GM23248 (cell line): ENCODE measurements at regions not wholly inside any gene's neighbourhood (a gene's known extent, or its start where the extent isn't known, plus 50 kb on each side); places are given as distances from the start of the nearest gene placed in this dataset.

Experiments
- DNase-seq: peaks from one replicate; pipeline ENCODE4 v3.0.0-alpha.2; 2015
- H2AFZ ChIP-seq: fragments of 200-600 bp; sonication (generic); 2 replicates; pipeline ENCODE4 v1.6.1; 2016; ENCODE audit warnings: antibody characterized with exemption
- H3F3A ChIP-seq: fragments of 200-600 bp; sonication (generic); 2 replicates; pipeline ENCODE4 v1.6.1; 2016; ENCODE audit warnings: mild to moderate bottlenecking, antibody characterized with exemption, mixed run types; ENCODE audit not compliant: insufficient read depth
- H3K27ac ChIP-seq: fragments of 200-600 bp; sonication (generic); 2 replicates; pipeline ENCODE4 v1.5.1; 2016; ENCODE audit warnings: mild to moderate bottlenecking
- H3K27me3 ChIP-seq: fragments of 200-600 bp; sonication (generic); replicated peaks from 2 replicates; pipeline ENCODE4 v1.6.1; 2016; ENCODE audit warnings: mild to moderate bottlenecking; ENCODE audit not compliant: insufficient read depth
- H3K36me3 ChIP-seq: fragments of 200-600 bp; sonication (generic); 2 replicates; pipeline ENCODE4 v1.6.1; 2016; ENCODE audit warnings: low read depth, mild to moderate bottlenecking
- H3K4me1 ChIP-seq: fragments of 200-600 bp; sonication (generic); 2 replicates; pipeline ENCODE4 v1.6.1; 2016; ENCODE audit warnings: mild to moderate bottlenecking; ENCODE audit not compliant: insufficient read depth
- H3K4me2 ChIP-seq: fragments of 200-600 bp; sonication (generic); one replicate; pipeline ENCODE4 v1.6.1; 2016; ENCODE audit warnings: mild to moderate bottlenecking; ENCODE audit not compliant: unreplicated experiment
- H3K4me3 ChIP-seq: fragments of 200-600 bp; sonication (generic); 2 replicates; pipeline ENCODE4 v1.5.1; 2016; ENCODE audit warnings: mild to moderate bottlenecking
- H3K79me2 ChIP-seq: fragments of 200-600 bp; sonication (generic); 2 replicates; pipeline ENCODE4 v1.6.1; 2016; ENCODE audit warnings: mild to moderate bottlenecking; ENCODE audit not compliant: insufficient read depth
- H3K9ac ChIP-seq: fragments of 200-600 bp; sonication (generic); 2 replicates; pipeline ENCODE4 v1.6.1; 2016; ENCODE audit warnings: mild to moderate bottlenecking
- H3K9me2 ChIP-seq: fragments of 200-600 bp; sonication (generic); 2 replicates; pipeline ENCODE4 v1.6.1; 2016; ENCODE audit warnings: mixed run types, mild to moderate bottlenecking, moderate library complexity; ENCODE audit not compliant: insufficient read depth
- H3K9me3 ChIP-seq: fragments of 200-600 bp; sonication (generic); one replicate; pipeline ENCODE4 v1.6.1; 2017; ENCODE audit warnings: low read depth
- H4K20me1 ChIP-seq: fragments of 200-600 bp; sonication (generic); 2 replicates; pipeline ENCODE4 v1.6.0; 2016; ENCODE audit not compliant: insufficient read depth
- EZH2 ChIP-seq: fragments of 200-600 bp; sonication (generic); IDR thresholded peaks from 2 replicates; pipeline ENCODE4 v1.6.1; 2018; ENCODE audit warnings: antibody characterized with exemption, mild to moderate bottlenecking; ENCODE audit not compliant: insufficient read depth, poor library complexity, severe bottlenecking
- EZH2phosphoT487 ChIP-seq: fragments of 200-600 bp; sonication (generic); IDR thresholded peaks from 2 replicates; pipeline ENCODE4 v1.6.1; 2018; ENCODE audit warnings: antibody characterized with exemption, moderate library complexity, mild to moderate bottlenecking, low read depth; ENCODE audit not compliant: insufficient read depth
- WGBS, 2 experiments: methylation state at CpG; one replicate each; pipeline ENCODE4 v1.1.6; 2015 to 2017; ENCODE audit warnings: low lambda C conversion rate in 2 of 2, low coverage in 1 of 2; ENCODE audit errors: missing lambda C conversion rate in 2 of 2; 5-methylcytosine and 5-hydroxymethylcytosine counted together
- in situ Hi-C: fragments of 300-500 bp; cut with MboI; formaldehyde crosslinking; loops from 2 replicates; pipeline ENCODE4 v1.15.0; 2020

DNA sequence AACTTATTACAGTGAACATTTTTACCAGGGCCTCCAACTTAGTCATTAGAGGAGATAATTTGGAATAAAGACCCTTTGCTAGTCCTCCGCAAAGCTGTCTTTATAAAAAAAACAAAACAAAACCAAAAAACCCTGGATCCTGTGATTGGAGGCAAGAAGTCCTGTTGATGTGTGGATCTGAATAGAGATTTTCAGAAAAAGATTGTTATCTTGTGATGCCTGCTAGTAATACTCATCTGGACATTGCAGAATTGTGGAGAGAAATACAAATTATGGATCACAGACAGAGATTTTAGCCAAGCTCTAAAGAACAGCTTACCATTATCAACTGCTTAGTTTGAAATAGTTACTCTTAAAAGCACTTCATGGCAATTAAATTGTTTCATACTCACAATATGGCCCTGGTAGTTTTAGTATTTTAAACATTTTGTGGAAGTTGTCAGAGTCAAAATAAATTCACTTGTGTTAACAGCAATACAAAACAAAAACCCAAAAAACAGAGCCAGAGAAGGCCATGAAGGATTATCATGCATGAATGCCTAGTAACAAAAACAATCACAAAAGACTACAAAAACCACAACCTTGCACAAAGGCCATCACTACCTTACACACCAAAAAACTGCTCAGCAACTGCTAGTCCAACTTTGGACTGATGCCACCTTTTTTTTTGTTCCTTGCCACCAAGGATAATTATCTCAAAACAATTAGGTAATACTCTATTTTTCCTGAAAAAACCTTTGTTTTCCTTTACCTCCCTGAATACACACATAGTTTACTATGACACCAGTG is 514.5 kb upstream of the SLIT2 start:
- no peak overlapping the region for H3K4me3 ChIP-seq
- H3F3A ChIP-seq: peaks cover 16% of the 10 kb centered on the region
- H3K27me3 ChIP-seq: no peaks in the 10 kb centered on the region
- no peaks in the 10 kb centered on the region for H3K36me3 ChIP-seq
- H3K4me1 ChIP-seq: peaks cover 10% of the 10 kb centered on the region
- TF ChIP-seq EZH2phosphoT487 (no peak), EZH2 (no peak)
- H3K79me2 ChIP-seq: no peaks in the 10 kb centered on the region
- no peak overlapping the region for H3K27ac ChIP-seq
- in situ Hi-C loops: no loop called here
- H3K4me2 ChIP-seq: no peak overlapping the region
- no peaks in the 10 kb centered on the region for H3K9me2 ChIP-seq
- no peaks in the 10 kb centered on the region for H3K9me3 ChIP-seq
- no peak for DNase-seq
- no peak overlapping the region for H3K9ac ChIP-seq
- H2AFZ ChIP-seq: no peak overlapping the region
- no peaks in the 10 kb centered on the region for H4K20me1 ChIP-seq
- 92 to 100% methylated on average over 1 of the region's 1 CpG for WGBS, 2 experiments

DNA sequence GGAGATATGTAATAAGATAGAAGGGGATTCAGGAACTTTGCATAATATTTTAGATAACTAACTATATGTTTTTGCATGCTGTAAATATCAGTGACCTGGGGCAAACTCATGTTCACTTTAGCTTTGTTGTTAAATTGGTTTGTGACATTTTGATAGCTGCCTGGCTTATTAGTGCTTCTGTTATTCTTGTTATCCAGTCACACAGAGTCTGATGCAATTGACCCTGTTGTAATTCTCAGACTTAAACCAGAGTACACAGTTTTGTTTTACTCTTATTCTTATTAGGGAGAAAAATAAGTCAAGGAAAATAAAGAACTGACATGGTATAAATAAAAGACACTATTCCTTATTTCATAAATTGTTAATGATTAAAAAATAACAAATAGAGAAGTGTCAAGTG is 516.7 kb upstream of the SLIT2 start:
- TF ChIP-seq EZH2 (no peak), EZH2phosphoT487 (no peak)
- Histone ChIP-seq H3K9ac (no peak overlapping the region), H3K4me3 (no peak overlapping the region), H3F3A (peaks cover 12% of the 10 kb centered on the region), H3K36me3 (no peaks in the 10 kb centered on the region), H3K27me3 (no peaks in the 10 kb centered on the region), H3K79me2 (no peaks in the 10 kb centered on the region), H3K4me1 (peaks cover 10% of the 10 kb centered on the region), H4K20me1 (no peaks in the 10 kb centered on the region), H3K27ac (no peak overlapping the region), H3K9me3 (no peaks in the 10 kb centered on the region), H2AFZ (peak overlapping the region; percentile 46; the same call in 1 of the 2 replicates), H3K9me2 (no peaks in the 10 kb centered on the region), H3K4me2 (no peak overlapping the region)
- peak; percentile 42 for DNase-seq
- in situ Hi-C loops: no loop called here

DNA sequence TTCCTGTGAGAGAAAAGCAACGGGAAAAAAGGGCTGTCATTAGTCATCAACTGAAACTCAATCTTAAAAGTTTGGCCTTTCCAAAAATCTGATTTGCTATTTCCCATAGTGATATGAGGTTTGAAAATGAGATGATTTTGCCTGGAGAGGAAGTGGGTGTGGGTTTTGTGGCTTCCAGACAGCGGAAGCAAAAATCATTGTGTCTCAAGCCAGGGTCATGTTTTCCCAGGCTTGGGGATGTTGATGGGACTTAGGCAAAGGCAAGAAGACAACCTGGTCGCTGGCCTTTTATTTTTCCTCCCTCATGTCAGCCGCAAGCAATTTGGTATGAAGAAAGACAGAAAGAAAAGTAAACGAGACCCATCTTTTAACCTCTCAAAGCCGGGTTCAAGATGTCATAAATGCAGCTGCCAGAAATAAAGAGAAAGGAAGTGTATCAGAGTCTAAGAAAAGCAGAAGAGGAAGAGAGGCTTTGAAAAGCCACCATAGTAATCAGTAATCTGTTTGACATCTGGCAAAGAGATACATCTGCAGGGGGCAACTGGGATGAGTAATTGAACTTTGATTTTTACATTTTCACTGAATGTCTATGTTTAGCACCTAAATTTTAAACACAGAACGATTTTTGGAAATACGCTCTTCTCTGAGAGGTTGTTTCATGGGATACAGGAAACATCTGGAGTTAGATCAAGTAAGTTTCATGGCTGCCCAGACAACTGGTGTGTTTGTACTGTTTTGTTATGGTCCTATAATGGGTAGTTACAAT is 521.6 kb upstream of the SLIT2 start:
- Histone ChIP-seq H2AFZ (peak overlapping the region; percentile 63), H3K9me3 (no peaks in the 10 kb centered on the region), H3K4me2 (no peak overlapping the region), H3K4me3 (no peak overlapping the region), H3K27ac (no peak overlapping the region), H3K36me3 (no peaks in the 10 kb centered on the region), H3K9me2 (no peaks in the 10 kb centered on the region), H3K4me1 (no peaks in the 10 kb centered on the region; the same call in 1 of the 2 replicates), H3K27me3 (no peaks in the 10 kb centered on the region), H3F3A (no peaks in the 10 kb centered on the region), H3K9ac (no peak overlapping the region), H3K79me2 (no peaks in the 10 kb centered on the region), H4K20me1 (no peaks in the 10 kb centered on the region)
- peak; percentile 12 for DNase-seq
- in situ Hi-C loops: no loop called here
- no peak for TF ChIP-seq EZH2
- TF ChIP-seq EZH2phosphoT487: no peak
- 20 to 25% methylated on average over 8 of the region's 8 CpGs for WGBS, 2 experiments

DNA sequence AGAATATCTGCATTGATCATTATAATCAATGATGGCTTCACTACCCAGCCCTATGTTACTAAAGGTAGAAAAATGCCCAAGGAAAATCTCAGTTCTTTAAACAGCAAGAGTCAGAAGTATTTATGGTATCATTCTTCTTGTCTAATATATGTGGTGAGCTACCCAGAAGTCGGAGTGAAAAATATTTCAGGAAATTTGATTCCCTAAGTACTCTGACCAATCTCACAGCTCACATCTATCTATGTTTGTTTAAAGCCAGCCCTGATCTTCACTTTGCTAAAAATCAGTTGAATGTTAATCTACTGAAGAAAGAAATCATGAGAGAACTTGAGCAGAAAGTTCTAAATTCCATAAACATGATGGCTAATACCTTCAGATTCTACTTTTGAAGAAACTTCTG is 522.9 kb upstream of the SLIT2 start:
- no peaks in the 10 kb centered on the region for H3K9me3 ChIP-seq
- no peaks in the 10 kb centered on the region for H3K36me3 ChIP-seq
- H4K20me1 ChIP-seq: no peaks in the 10 kb centered on the region
- no peaks in the 10 kb centered on the region; the same call in 1 of the 2 replicates for H3K4me1 ChIP-seq
- H3K27me3 ChIP-seq: no peaks in the 10 kb centered on the region
- H3K9me2 ChIP-seq: no peaks in the 10 kb centered on the region
- no peak overlapping the region for H3K27ac ChIP-seq
- H3K4me2 ChIP-seq: no peak overlapping the region
- TF ChIP-seq EZH2phosphoT487 (no peak), EZH2 (no peak)
- no peaks in the 10 kb centered on the region for H3F3A ChIP-seq
- 98 to 100% methylated on average over 1 of the region's 1 CpG for WGBS, 2 experiments
- H3K9ac ChIP-seq: no peak overlapping the region
- no peak overlapping the region for H2AFZ ChIP-seq
- in situ Hi-C loops: no loop called here
- no peak overlapping the region for H3K4me3 ChIP-seq
- no peaks in the 10 kb centered on the region for H3K79me2 ChIP-seq
- no peak for DNase-seq
